ENCODE measurements at regions not wholly inside any gene's neighbourhood (a gene's known extent, or its start where the extent isn't known, plus 50 kb on each side); places are given as distances from the start of the nearest gene placed in this dataset.

GRCh38 chr6:170003451-170004160 is 252.2 kb downstream of the ERMARD start:
- CTCF ChIA-PET, result no interaction called here
- Mint-ChIP-seq H3K4me1 (peaks cover 41% of the 10 kb centered on the region), H3K4me3 (no peak overlapping the region), H3K27me3 (ENCODE audit: low read depth) (peaks cover 24% of the 10 kb centered on the region), H3K9me3 (peaks cover 52% of the 10 kb centered on the region), H3K36me3 (peaks cover 62% of the 10 kb centered on the region), H3K27ac (no peak overlapping the region)
- POLR2A ChIA-PET, result no interaction called here
- ATAC-seq (no peak), DNase-seq (ENCODE audit: low spot score) (no peak)
- no peak for TF ChIP-seq PRRX2 (CRISPR knock-in tag; IDR thresholded peaks at IDR 0.05)
- no peak for TF ChIP-seq SMAD4 (CRISPR knock-in tag; IDR thresholded peaks at IDR 0.05)
- TF ChIP-seq ESRRA (CRISPR knock-in tag; IDR thresholded peaks at IDR 0.05; ENCODE audit: borderline replicate concordance), result no peak
- no peak for TF ChIP-seq ELF4 (CRISPR knock-in tag; IDR thresholded peaks at IDR 0.05; ENCODE audit: low read depth)
- TF ChIP-seq ZBTB43 (CRISPR knock-in tag; IDR thresholded peaks at IDR 0.05), result no peak
- no peak for TF ChIP-seq SOX15 (CRISPR knock-in tag; IDR thresholded peaks at IDR 0.05)
- no peak for TF ChIP-seq MLX (CRISPR knock-in tag; IDR thresholded peaks at IDR 0.05)
- TF ChIP-seq ZNF512 (CRISPR knock-in tag; IDR thresholded peaks at IDR 0.05; ENCODE audit: borderline replicate concordance), result no peak
- TF ChIP-seq ZNF671 (CRISPR knock-in tag; IDR thresholded peaks at IDR 0.05), result no peak
- TF ChIP-seq MYBL2 (CRISPR knock-in tag; IDR thresholded peaks at IDR 0.05), result no peak
- no peak for TF ChIP-seq GRHL2 (CRISPR knock-in tag; IDR thresholded peaks at IDR 0.05; ENCODE audit: insufficient replicate concordance, severe bottlenecking)
- no peak for TF ChIP-seq RELA (CRISPR knock-in tag; IDR thresholded peaks at IDR 0.05; ENCODE audit: borderline replicate concordance)
- no peak for TF ChIP-seq PRDM15 (CRISPR knock-in tag; IDR thresholded peaks at IDR 0.05)
- no peak for TF ChIP-seq ZNF138 (CRISPR knock-in tag; conservative IDR thresholded peaks at IDR 0.05)

GRCh38 chr6:170003027-170003426 is 251.6 kb downstream of the ERMARD start:
- Mint-ChIP-seq H3K36me3 (peaks cover 62% of the 10 kb centered on the region), H3K27me3 (ENCODE audit: low read depth) (peaks cover 19% of the 10 kb centered on the region), H3K27ac (no peak overlapping the region), H3K4me3 (no peak overlapping the region), H3K9me3 (peaks cover 53% of the 10 kb centered on the region), H3K4me1 (peaks cover 37% of the 10 kb centered on the region)
- ChIA-PET CTCF (no interaction called here), POLR2A (no interaction called here)
- no peak for ATAC-seq
- no peak for DNase-seq (ENCODE audit: low spot score)
- TF ChIP-seq HMGXB4 (CRISPR knock-in tag; IDR thresholded peaks at IDR 0.05) (no peak), NR3C1 (CRISPR knock-in tag; conservative IDR thresholded peaks at IDR 0.05; ENCODE audit: low read depth) (no peak), JUN (CRISPR knock-in tag; IDR thresholded peaks at IDR 0.05) (no peak), ZNF425 (CRISPR knock-in tag; conservative IDR thresholded peaks at IDR 0.05) (no peak), TEAD1 (CRISPR knock-in tag; IDR thresholded peaks at IDR 0.05) (no peak), ZMAT4 (CRISPR knock-in tag; IDR thresholded peaks at IDR 0.05) (no peak), RORB (CRISPR knock-in tag; IDR thresholded peaks at IDR 0.05) (no peak), CREM (CRISPR knock-in tag; IDR thresholded peaks at IDR 0.05) (no peak), ZNF219 (CRISPR knock-in tag; IDR thresholded peaks at IDR 0.05; ENCODE audit: borderline replicate concordance) (no peak), ZNF396 (CRISPR knock-in tag; IDR thresholded peaks at IDR 0.05; ENCODE audit: borderline replicate concordance) (no peak), ZNF232 (CRISPR knock-in tag; IDR thresholded peaks at IDR 0.05) (no peak)

All from WTC11 (cell line).